ENCODE measurements at regions not wholly inside any gene's neighbourhood (a gene's known extent, or its start where the extent isn't known, plus 50 kb on each side); places are given as distances from the start of the nearest gene placed in this dataset.

- TF ChIP-seq CTCF (IDR thresholded peaks at IDR 0.05) (no peak), POLR2A (IDR thresholded peaks at IDR 0.05) (no peak)
Measured at GRCh38 chr2:228767196-228767595, 503.9 kb downstream of the PID1 start.
